ENCODE measurements at regions not wholly inside any gene's neighbourhood (a gene's known extent, or its start where the extent isn't known, plus 50 kb on each side); places are given as distances from the start of the nearest gene placed in this dataset.
"Not testable (repeated sequence)": the region's sequence is repeated elsewhere in the genome, so short reads cannot be mapped to it uniquely, and the experiment has no call there.

- H3K27ac ChIP-seq (ENCODE audit: insufficient read depth, low read length, poor library complexity, severe bottlenecking) = no peak overlapping the region
- no peak for DNase-seq
These were observed 1400.2 kb downstream of the GRIK2 start for GRCh38 chr6:102793752-102794151.

GRCh38 chr6:102774326-102774725 is 1380.8 kb downstream of the GRIK2 start:
- no peak for DNase-seq
- Histone ChIP-seq H3K4me3 (ENCODE audit: insufficient read depth, low read depth, low read length, poor library complexity, severe bottlenecking) (no peak overlapping the region), H3K4me1 (ENCODE audit: control insufficient read depth, insufficient read depth, low read length, poor library complexity, severe bottlenecking) (no peaks in the 10 kb centered on the region), H3K9me3 (ENCODE audit: control insufficient read depth, low read length) (no peaks in the 10 kb centered on the region), H3K27ac (ENCODE audit: insufficient read depth, low read length, poor library complexity, severe bottlenecking) (no peak overlapping the region), H3K27me3 (replicated peaks; ENCODE audit: control insufficient read depth, insufficient read depth, low read length, poor library complexity, severe bottlenecking) (no peaks in the 10 kb centered on the region), H3K36me3 (ENCODE audit: control insufficient read depth, insufficient read depth, low read length) (no peaks in the 10 kb centered on the region)

More at GRCh38 chr6:102793752-102794151, 1400.2 kb downstream of the GRIK2 start:
- no peaks in the 10 kb centered on the region for H3K27me3 ChIP-seq (replicated peaks; ENCODE audit: control insufficient read depth, insufficient read depth, low read length, poor library complexity, severe bottlenecking)
- no peaks in the 10 kb centered on the region for H3K36me3 ChIP-seq (ENCODE audit: control insufficient read depth, insufficient read depth, low read length)
- no peaks in the 10 kb centered on the region for H3K9me3 ChIP-seq (ENCODE audit: control insufficient read depth, low read length)
- no peak overlapping the region for H3K4me3 ChIP-seq (ENCODE audit: insufficient read depth, low read depth, low read length, poor library complexity, severe bottlenecking)
- H3K4me1 ChIP-seq (ENCODE audit: control insufficient read depth, insufficient read depth, low read length, poor library complexity, severe bottlenecking) = no peaks in the 10 kb centered on the region

- no peaks in the 10 kb centered on the region for H3K4me1 ChIP-seq (ENCODE audit: control insufficient read depth, insufficient read depth, low read length, poor library complexity, severe bottlenecking)
- H3K27ac ChIP-seq (ENCODE audit: insufficient read depth, low read length, poor library complexity, severe bottlenecking) = no peak overlapping the region
- H3K36me3 ChIP-seq (ENCODE audit: control insufficient read depth, insufficient read depth, low read length) = no peaks in the 10 kb centered on the region
- no peak for DNase-seq
- no peaks in the 10 kb centered on the region for H3K9me3 ChIP-seq (ENCODE audit: control insufficient read depth, low read length)
- H3K27me3 ChIP-seq (replicated peaks; ENCODE audit: control insufficient read depth, insufficient read depth, low read length, poor library complexity, severe bottlenecking) = no peaks in the 10 kb centered on the region
- H3K4me3 ChIP-seq (ENCODE audit: insufficient read depth, low read depth, low read length, poor library complexity, severe bottlenecking) = no peak overlapping the region
These were observed 1380.1 kb downstream of the GRIK2 start for GRCh38 chr6:102773636-102774035.

- no peak overlapping the region for H3K27ac ChIP-seq (ENCODE audit: insufficient read depth, low read length, poor library complexity, severe bottlenecking)
- no peak overlapping the region for H3K4me3 ChIP-seq (ENCODE audit: insufficient read depth, low read depth, low read length, poor library complexity, severe bottlenecking)
- no peaks in the 10 kb centered on the region for H3K4me1 ChIP-seq (ENCODE audit: control insufficient read depth, insufficient read depth, low read length, poor library complexity, severe bottlenecking)
- H3K9me3 ChIP-seq (ENCODE audit: control insufficient read depth, low read length) = no peaks in the 10 kb centered on the region
- no peaks in the 10 kb centered on the region for H3K27me3 ChIP-seq (replicated peaks; ENCODE audit: control insufficient read depth, insufficient read depth, low read length, poor library complexity, severe bottlenecking)
- no peaks in the 10 kb centered on the region for H3K36me3 ChIP-seq (ENCODE audit: control insufficient read depth, insufficient read depth, low read length)
- no peak for DNase-seq
These were observed 1373.5 kb downstream of the GRIK2 start for GRCh38 chr6:102766963-102767362.

- Histone ChIP-seq H3K27me3 (replicated peaks; ENCODE audit: control insufficient read depth, insufficient read depth, low read length, poor library complexity, severe bottlenecking) (no peaks in the 10 kb centered on the region), H3K27ac (ENCODE audit: insufficient read depth, low read length, poor library complexity, severe bottlenecking) (no peak overlapping the region), H3K36me3 (ENCODE audit: control insufficient read depth, insufficient read depth, low read length) (no peaks in the 10 kb centered on the region), H3K4me3 (ENCODE audit: insufficient read depth, low read depth, low read length, poor library complexity, severe bottlenecking) (no peak overlapping the region), H3K4me1 (ENCODE audit: control insufficient read depth, insufficient read depth, low read length, poor library complexity, severe bottlenecking) (no peaks in the 10 kb centered on the region), H3K9me3 (ENCODE audit: control insufficient read depth, low read length) (no peaks in the 10 kb centered on the region)
- no peak for DNase-seq
These were observed 1370.8 kb downstream of the GRIK2 start for GRCh38 chr6:102764317-102764716.

- no peak overlapping the region for H3K27ac ChIP-seq (ENCODE audit: insufficient read depth, low read length, poor library complexity, severe bottlenecking)
- H3K27me3 ChIP-seq (replicated peaks; ENCODE audit: control insufficient read depth, insufficient read depth, low read length, poor library complexity, severe bottlenecking) = no peaks in the 10 kb centered on the region
- no peak overlapping the region for H3K4me3 ChIP-seq (ENCODE audit: insufficient read depth, low read depth, low read length, poor library complexity, severe bottlenecking)
- no peaks in the 10 kb centered on the region for H3K9me3 ChIP-seq (ENCODE audit: control insufficient read depth, low read length)
- no peak for DNase-seq
- no peaks in the 10 kb centered on the region for H3K36me3 ChIP-seq (ENCODE audit: control insufficient read depth, insufficient read depth, low read length)
- H3K4me1 ChIP-seq (ENCODE audit: control insufficient read depth, insufficient read depth, low read length, poor library complexity, severe bottlenecking) = no peaks in the 10 kb centered on the region
These were observed 1370.4 kb downstream of the GRIK2 start for GRCh38 chr6:102763891-102764290.

- Histone ChIP-seq H3K4me3 (ENCODE audit: insufficient read depth, low read depth, low read length, poor library complexity, severe bottlenecking) (no peak overlapping the region), H3K4me1 (ENCODE audit: control insufficient read depth, insufficient read depth, low read length, poor library complexity, severe bottlenecking) (no peaks in the 10 kb centered on the region), H3K9me3 (ENCODE audit: control insufficient read depth, low read length) (no peaks in the 10 kb centered on the region), H3K27me3 (replicated peaks; ENCODE audit: control insufficient read depth, insufficient read depth, low read length, poor library complexity, severe bottlenecking) (no peaks in the 10 kb centered on the region), H3K36me3 (ENCODE audit: control insufficient read depth, insufficient read depth, low read length) (no peaks in the 10 kb centered on the region), H3K27ac (ENCODE audit: insufficient read depth, low read length, poor library complexity, severe bottlenecking) (no peak overlapping the region)
- DNase-seq = no peak
These were observed 1368.4 kb downstream of the GRIK2 start for GRCh38 chr6:102761872-102762271.

GRCh38 chr6:102759415-102759814 is 1365.9 kb downstream of the GRIK2 start:
- DNase-seq = no peak
- H3K9me3 ChIP-seq (ENCODE audit: control insufficient read depth, low read length) = no peaks in the 10 kb centered on the region
- H3K27me3 ChIP-seq (replicated peaks; ENCODE audit: control insufficient read depth, insufficient read depth, low read length, poor library complexity, severe bottlenecking) = no peaks in the 10 kb centered on the region
- no peaks in the 10 kb centered on the region for H3K36me3 ChIP-seq (ENCODE audit: control insufficient read depth, insufficient read depth, low read length)
- H3K4me3 ChIP-seq (ENCODE audit: insufficient read depth, low read depth, low read length, poor library complexity, severe bottlenecking) = no peak overlapping the region
- no peak overlapping the region for H3K27ac ChIP-seq (ENCODE audit: insufficient read depth, low read length, poor library complexity, severe bottlenecking)
- no peaks in the 10 kb centered on the region for H3K4me1 ChIP-seq (ENCODE audit: control insufficient read depth, insufficient read depth, low read length, poor library complexity, severe bottlenecking)

- not testable (repeated sequence) for H3K4me3 ChIP-seq (ENCODE audit: insufficient read depth, low read depth, low read length, poor library complexity, severe bottlenecking); H3K27me3 ChIP-seq (replicated peaks; ENCODE audit: control insufficient read depth, insufficient read depth, low read length, poor library complexity, severe bottlenecking); DNase-seq; H3K27ac ChIP-seq (ENCODE audit: insufficient read depth, low read length, poor library complexity, severe bottlenecking); H3K4me1 ChIP-seq (ENCODE audit: control insufficient read depth, insufficient read depth, low read length, poor library complexity, severe bottlenecking); H3K9me3 ChIP-seq (ENCODE audit: control insufficient read depth, low read length); H3K36me3 ChIP-seq (ENCODE audit: control insufficient read depth, insufficient read depth, low read length)
These were observed 1365.0 kb downstream of the GRIK2 start for GRCh38 chr6:102758536-102758935.

- DNase-seq = no peak
- no peaks in the 10 kb centered on the region for H3K27me3 ChIP-seq (replicated peaks; ENCODE audit: control insufficient read depth, insufficient read depth, low read length, poor library complexity, severe bottlenecking)
- H3K4me1 ChIP-seq (ENCODE audit: control insufficient read depth, insufficient read depth, low read length, poor library complexity, severe bottlenecking) = no peaks in the 10 kb centered on the region
- H3K36me3 ChIP-seq (ENCODE audit: control insufficient read depth, insufficient read depth, low read length) = no peaks in the 10 kb centered on the region
- no peaks in the 10 kb centered on the region for H3K9me3 ChIP-seq (ENCODE audit: control insufficient read depth, low read length)
- H3K27ac ChIP-seq (ENCODE audit: insufficient read depth, low read length, poor library complexity, severe bottlenecking) = no peak overlapping the region
- no peak overlapping the region for H3K4me3 ChIP-seq (ENCODE audit: insufficient read depth, low read depth, low read length, poor library complexity, severe bottlenecking)
These were observed 1355.9 kb downstream of the GRIK2 start for GRCh38 chr6:102749210-102749971.

Data from effector memory CD4-positive, alpha-beta T cell (primary cell).